ENCODE measurements at regions not wholly inside any gene's neighbourhood (a gene's known extent, or its start where the extent isn't known, plus 50 kb on each side); places are given as distances from the start of the nearest gene placed in this dataset.

DNA sequence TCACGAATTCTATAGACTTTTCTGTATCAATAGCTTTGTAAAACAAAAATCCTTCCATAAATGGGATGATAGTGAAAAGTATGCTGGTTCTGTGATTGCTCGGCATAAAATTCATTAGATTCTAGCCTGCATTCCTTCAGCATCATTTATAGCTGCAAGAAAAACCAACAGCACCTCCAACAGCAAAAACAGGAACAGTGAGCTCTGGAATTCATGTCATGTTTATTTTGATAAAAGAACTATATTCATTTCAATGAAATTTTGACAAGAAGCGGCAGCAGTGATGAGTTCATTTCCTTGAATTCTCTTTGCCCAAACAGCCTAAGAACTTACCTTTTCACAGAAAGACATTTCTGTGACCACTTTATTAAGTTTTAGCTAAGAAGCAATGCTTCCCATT, 515.2 kb upstream of the CCDC54 start:
- TF ChIP-seq, protein P1, sequence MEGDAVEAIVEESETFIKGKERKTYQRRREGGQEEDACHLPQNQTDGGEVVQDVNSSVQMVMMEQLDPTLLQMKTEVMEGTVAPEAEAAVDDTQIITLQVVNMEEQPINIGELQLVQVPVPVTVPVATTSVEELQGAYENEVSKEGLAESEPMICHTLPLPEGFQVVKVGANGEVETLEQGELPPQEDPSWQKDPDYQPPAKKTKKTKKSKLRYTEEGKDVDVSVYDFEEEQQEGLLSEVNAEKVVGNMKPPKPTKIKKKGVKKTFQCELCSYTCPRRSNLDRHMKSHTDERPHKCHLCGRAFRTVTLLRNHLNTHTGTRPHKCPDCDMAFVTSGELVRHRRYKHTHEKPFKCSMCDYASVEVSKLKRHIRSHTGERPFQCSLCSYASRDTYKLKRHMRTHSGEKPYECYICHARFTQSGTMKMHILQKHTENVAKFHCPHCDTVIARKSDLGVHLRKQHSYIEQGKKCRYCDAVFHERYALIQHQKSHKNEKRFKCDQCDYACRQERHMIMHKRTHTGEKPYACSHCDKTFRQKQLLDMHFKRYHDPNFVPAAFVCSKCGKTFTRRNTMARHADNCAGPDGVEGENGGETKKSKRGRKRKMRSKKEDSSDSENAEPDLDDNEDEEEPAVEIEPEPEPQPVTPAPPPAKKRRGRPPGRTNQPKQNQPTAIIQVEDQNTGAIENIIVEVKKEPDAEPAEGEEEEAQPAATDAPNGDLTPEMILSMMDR (IDR thresholded peaks at IDR 0.05) = no peak
- no peak for TF ChIP-seq EP300 (IDR thresholded peaks at IDR 0.05)

All from upper lobe of left lung (tissue), 4 donors.